Activated effector memory CD4-positive, alpha-beta T cell treated with Interleukin-2 at 50 U/mL for 16 hours (primary cell): ENCODE measurements at regions not wholly inside any gene's neighbourhood (a gene's known extent, or its start where the extent isn't known, plus 50 kb on each side); places are given as distances from the start of the nearest gene placed in this dataset.

Experiments used
- DNase-seq: peaks from one replicate; pipeline ENCODE4 v3.0.0-alpha.2; 2020

GRCh38 chr3:94896994-94897393, 834.1 kb downstream of the NSUN3 start:
- no peak for DNase-seq

GRCh38 chr3:94904156-94904674, 841.4 kb downstream of the NSUN3 start:
- DNase-seq = no peak

DNA sequence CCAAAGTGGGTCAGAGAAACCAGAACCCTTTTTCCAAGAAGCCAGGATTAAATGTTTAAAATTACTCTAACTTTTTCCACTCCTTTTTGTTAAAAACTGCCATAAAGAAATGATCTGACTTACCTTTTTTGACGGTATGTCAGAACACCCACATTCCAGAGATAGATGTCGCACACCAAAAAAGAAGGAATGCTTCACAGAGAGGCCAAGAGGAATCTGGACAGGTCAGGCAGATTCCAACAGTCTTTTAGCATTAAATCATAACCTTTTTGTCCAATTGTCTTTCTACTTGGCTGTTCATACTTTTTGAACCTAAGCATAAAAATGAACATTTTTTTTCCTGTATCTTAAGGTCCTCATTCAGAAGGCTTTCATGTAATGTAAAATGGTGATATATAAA, 846.9 kb downstream of the NSUN3 start:
- DNase-seq = no peak

GRCh38 chr3:94912656-94913055, 849.8 kb downstream of the NSUN3 start:
- DNase-seq = no peak

DNA sequence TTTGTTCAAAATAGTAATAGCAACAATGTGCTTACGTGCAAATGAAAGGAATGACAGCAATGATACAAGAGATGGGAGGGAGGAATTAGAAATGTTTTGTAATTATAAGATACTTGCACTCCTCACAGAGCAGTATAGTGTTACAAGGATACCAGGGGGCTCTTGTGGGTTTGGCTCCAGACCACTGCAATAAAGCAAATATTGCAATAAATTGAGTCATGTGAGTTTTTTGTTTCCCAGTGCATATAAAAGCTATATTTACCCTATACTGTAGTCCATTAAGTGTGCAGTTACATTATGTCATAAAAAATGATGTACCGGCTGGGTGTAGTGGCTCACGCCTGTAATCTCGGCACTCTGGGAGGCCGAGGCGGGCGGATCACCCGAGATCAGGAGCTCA, 864.3 kb downstream of the NSUN3 start:
- DNase-seq = no peak

DNA sequence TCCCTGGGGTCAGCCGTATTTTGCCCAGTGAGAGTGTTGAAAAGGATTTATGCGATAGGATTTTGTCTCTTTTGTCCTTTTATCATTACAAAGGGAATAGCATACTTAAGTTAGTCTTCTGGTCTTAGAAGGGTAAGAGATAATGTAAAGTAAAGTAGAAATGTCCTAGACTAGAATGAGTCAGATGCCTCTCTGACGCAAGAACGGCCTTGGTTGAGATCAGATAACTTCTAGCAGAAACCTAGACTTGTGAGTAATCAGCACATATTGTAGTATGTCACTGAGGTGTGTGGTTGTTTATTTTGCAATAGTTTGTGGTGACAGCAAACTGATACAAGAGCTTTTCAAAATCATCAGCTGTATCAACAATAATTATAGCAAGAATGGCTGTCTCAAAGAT, 866.1 kb downstream of the NSUN3 start:
- no peak for DNase-seq

DNA sequence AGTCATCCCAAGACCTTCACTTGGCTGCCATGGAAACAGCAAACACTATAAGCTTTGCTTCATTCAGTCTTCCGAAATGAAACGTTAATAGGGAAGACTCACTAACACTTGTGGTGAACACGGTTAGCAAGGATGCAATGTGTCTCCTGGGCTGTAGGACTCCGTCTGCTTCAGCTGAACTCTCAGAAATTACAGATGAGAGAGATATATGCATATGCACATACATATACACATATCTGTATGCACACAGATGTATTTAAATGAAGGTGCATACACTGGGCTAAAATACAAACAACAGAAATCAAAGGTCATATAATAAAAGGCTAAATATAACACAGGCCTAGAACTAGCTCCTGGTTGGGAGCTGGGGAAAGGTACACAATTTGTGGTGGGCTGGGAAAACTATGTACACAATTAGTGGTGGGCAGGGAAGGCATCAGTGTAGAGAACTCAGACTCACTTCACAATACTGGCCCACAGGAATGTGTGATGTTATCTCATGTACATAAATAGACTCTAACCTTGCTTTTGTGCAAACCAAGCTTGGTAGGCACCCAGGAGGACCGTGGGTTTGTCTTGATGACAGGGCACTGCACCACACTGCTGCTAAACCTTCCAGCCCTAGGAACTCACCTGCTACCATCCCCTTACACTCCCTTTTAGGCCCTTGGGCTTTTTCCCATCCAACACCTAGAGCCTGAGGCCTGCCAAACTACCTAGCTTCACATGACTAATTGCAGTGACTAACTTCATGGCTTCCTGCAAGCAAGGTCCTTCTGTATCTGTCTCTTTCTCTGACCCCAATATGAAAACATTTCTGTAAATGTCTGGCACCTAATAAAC, 873.1 kb downstream of the NSUN3 start:
- DNase-seq = no peak

- DNase-seq = no peak
Measured at GRCh38 chr3:94937980-94938379, 875.1 kb downstream of the NSUN3 start.

GRCh38 chr3:94946683-94947082, 883.8 kb downstream of the NSUN3 start:
- no peak for DNase-seq

- no peak for DNase-seq
Measured at GRCh38 chr3:94961423-94962100, 898.7 kb downstream of the NSUN3 start.

GRCh38 chr3:94965867-94966475, 903.1 kb downstream of the NSUN3 start:
- DNase-seq = no peak

- DNase-seq = no peak
Measured at GRCh38 chr3:94967196-94967595, 904.3 kb downstream of the NSUN3 start.

DNA sequence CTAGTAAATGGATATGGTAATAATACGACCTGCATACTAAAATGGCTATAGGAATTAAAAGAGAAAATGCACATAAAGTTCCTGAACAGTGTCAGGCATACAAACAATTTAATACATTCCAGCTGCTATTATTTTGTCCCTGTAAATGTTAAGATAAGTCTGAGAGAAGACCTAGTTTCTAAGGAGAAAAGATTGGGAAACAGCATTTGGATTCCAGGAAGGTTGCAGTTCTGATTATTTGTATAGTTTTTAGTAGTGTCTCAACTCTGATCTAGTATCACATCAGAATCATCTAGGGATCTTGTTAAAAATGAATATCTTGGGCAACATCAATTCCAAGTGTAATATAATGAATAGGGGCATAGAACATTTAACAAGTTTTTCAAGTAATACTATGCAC, 905.7 kb downstream of the NSUN3 start:
- DNase-seq = no peak

GRCh38 chr3:94972066-94972465, 909.2 kb downstream of the NSUN3 start:
- DNase-seq = no peak

DNA sequence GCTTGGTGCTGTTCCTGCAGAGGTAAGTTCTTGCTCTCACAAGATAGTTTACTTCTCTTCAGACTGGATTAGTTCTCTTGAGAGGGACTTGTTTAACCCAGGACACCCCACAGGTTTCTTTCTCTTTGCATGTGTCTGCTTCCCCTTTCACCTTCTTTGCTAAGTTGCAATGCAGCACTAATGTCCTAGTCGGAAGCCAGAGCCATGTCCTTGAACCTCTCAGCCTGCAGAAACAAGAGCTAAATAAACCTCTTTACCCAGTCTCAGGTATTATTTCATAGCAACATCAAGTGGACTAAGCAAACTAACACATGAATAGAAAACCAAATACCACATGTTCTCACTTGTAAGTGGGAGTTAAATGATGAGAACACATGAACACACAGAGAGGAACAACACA, 915.2 kb downstream of the NSUN3 start:
- no peak for DNase-seq

- no peak for DNase-seq
Measured at GRCh38 chr3:94985778-94986177, 922.9 kb downstream of the NSUN3 start.

DNA sequence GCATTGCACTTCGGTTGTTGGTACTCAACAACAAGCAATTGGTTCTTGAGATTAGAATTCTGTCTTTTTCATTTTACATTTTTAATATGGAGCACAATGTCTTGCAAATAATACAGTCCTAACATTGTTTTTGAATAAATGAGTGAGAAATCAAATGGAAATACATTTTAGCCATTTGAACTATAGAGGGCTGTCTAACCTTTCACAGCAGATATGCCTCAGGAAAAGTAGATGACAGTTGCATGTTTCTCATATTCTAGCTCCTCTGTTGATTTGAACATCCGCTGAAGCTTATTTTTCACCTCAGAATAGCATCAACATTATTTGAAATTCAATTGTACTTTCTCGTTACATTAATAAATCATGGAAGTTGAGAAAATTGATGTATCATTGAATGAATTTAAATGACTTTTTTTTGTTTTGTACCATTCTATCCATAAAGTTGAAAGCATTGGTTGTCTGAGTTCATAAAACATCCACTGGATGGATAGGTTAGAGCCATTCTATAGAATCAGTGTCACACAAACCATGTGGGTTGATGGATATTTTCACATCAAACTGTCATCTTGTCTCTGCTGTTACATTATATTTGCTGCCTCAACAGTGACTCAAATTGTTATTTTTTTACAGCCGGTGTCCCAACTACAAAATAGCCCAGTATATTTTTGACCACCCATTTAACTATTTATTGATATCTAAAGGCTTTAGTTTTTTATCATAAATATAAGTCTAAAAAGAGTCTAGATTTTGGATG, 928.3 kb downstream of the NSUN3 start:
- DNase-seq = no peak

GRCh38 chr3:94996743-94997142, 933.9 kb downstream of the NSUN3 start:
- DNase-seq = no peak

GRCh38 chr3:95002438-95003046, 939.7 kb downstream of the NSUN3 start:
- no peak for DNase-seq

DNA sequence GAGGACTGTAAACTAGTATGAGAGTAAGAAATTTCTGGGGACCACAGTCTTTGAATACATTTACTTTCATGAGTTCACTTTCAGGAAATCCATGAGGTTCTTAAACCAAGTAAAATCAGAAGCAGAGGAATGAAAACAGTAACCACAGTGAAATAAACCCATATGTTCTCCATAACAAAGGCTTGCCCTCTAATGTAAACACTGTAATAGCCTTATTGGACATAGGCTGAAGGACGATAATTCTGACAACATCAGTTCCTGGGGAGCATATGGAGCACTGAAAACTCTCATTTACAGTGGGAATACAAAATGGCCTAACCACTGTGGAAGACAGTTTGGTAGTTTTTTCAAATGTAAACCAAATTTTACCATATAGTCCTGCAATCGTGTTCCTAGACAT, 965.8 kb downstream of the NSUN3 start:
- no peak for DNase-seq

- no peak for DNase-seq
Measured at GRCh38 chr3:95029644-95030043, 966.8 kb downstream of the NSUN3 start.

DNA sequence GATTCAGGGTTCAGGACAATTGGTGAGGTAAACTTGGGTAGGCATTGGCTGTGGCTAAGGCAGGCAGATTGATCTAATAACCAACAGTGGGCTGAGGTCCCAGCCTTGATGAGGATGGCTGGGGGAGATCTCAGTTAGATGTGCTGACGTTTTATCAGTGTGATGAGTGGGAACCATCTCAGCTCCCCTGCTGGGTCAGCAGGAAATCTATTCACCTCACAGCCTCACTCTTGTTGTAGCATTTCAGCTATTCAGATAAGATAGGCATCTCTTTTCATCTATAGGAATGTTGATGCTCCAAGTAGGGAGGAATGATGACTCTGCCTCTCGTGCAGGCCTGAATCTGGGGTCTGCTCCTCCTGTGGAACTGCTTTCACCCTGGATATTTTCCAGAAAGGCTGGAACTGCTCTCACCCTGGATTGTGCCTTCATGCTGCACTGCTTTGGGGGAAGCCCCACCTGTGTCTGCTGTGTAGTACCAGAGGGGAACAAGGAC, 973.7 kb downstream of the NSUN3 start:
- no peak for DNase-seq
